Activated T-cell treated with anti-CD3 and anti-CD28 coated beads for 4 hours (primary cell): ENCODE measurements at regions not wholly inside any gene's neighbourhood (a gene's known extent, or its start where the extent isn't known, plus 50 kb on each side); places are given as distances from the start of the nearest gene placed in this dataset.
"Not testable (repeated sequence)": the region's sequence is repeated elsewhere in the genome, so short reads cannot be mapped to it uniquely, and the experiment has no call there.

Source experiments
- DNase-seq: peaks from one replicate; pipeline ENCODE4 v3.0.0-alpha.2; 2020

- not testable (repeated sequence) for DNase-seq
Observed at GRCh38 chr5:130294798-130295197, 390.5 kb downstream of the CHSY3 start.

GRCh38 chr5:130290219-130290618 lies 386.0 kb downstream of the CHSY3 start:
- no peak for DNase-seq

GRCh38 chr5:130289132-130290088 lies 385.1 kb downstream of the CHSY3 start:
- DNase-seq, result no peak

DNA sequence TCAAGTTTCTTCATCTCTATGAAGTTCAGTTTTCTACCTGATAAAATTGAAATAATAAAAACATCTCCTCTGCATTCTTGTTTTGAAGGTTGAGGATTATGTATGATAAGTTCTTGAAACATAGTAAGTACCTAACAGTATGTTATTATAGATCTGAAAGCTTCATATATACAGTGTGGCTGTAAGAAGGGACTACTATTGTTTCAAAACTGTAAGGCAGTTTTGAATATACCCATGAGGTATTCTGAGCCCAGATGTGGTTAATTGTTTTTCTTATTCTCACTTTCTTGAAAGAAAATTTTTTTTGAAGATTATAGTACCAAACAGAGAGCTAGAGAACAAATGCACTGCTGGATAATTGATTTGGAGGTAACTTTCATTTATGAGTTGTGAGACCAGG lies 383.2 kb downstream of the CHSY3 start:
- DNase-seq, result no peak

DNA sequence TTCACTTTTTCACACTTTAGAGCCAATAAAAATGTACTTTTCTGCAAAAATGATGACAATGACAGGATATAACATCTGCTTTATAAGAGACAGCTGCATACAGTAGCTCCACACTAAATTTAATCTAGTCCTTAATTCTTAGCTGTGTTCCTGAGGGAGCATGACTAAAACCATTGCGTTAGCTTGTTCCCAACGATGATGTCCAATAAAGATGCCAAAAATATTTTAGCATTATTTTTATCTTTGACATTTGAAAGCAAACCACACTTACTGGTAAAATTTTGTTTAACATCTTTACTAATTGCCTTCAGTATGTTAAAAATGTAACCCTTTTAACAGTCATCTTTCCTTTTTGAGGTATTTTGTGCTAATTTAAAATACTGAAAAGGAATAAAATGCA lies 382.7 kb downstream of the CHSY3 start:
- DNase-seq, result no peak

DNA sequence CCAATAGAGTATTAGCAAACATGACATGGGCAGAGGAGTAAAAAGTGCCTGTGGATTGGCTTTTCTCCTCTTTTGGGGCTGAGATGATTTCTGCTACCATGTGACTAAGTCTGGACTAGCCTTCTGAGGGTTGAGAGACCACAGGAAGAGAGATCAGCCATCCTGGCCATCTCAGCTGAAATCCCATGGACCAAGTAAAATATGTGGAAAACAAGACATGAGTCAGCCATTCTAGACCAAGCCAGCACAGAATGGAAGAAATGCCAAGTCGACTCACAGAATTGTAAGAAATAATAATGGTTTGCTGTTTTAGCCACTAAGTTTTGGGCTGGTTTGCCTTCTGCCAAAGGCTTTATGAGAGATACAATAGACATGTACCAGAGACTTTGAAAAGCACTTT lies 377.8 kb downstream of the CHSY3 start:
- no peak for DNase-seq

- no peak for DNase-seq
Observed at GRCh38 chr5:130280528-130281217, 376.4 kb downstream of the CHSY3 start.

GRCh38 chr5:130279386-130279785 lies 375.1 kb downstream of the CHSY3 start:
- no peak for DNase-seq

- DNase-seq, result no peak
Observed at GRCh38 chr5:130278136-130278535, 373.9 kb downstream of the CHSY3 start.

- DNase-seq, result no peak
Observed at GRCh38 chr5:130277522-130277921, 373.3 kb downstream of the CHSY3 start.

DNA sequence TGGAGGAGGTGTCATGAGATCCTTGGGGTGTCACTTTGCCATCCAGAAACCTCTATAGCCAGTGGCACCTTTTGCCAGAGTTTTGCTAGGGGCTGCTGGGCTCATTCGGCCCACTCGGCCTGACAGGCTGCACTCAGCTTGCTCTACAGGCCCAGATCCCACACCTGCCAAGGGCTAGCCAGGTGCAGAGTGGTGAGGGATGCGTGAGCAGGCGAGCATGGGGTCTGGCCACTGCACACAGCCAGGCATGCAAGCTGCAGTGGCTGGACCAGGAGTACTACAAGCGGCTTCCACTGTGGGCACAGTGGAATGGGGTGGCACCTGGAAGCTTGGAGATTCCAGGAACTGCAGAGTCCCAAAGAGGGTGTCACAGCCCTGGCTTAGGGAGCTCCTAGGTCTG lies 372.7 kb downstream of the CHSY3 start:
- DNase-seq, result no peak

DNA sequence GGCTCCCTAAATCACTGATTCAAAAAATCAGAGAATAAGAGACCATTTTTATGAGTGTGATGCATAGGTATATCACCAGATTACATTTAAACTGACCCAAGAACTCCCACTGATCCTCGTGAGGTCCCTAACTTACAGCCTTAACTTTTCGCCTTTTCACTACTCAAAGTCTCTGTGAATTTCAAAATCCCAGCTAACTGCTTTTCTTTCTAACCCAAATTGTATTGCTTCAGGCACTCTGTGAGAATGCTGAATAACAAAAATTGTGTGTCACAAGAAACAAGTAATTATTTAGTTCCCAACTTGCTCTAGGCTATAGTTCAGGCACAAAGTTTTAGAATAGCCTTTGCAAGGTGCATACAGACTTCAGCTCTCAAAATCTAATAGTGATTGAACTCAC lies 368.6 kb downstream of the CHSY3 start:
- DNase-seq, result no peak

GRCh38 chr5:130270786-130271185 lies 366.5 kb downstream of the CHSY3 start:
- DNase-seq, result no peak

DNA sequence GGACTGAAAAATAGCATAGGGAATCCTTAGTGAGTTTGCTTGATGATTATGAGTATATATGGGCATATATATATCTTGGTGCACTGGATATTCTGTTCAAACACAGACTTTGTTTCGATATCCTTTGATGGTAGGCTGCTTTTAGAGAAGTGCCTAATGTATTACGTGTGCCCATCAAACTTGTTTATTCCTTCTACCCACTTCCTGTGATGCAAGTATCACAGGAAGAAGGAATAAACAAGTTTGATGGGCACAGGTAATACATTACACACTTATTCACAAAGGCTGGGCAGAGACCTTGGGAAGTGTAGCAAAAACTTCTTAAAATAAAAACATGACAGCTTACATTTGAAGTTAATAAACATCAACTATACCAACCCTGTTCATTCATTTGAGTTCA lies 364.2 kb downstream of the CHSY3 start:
- no peak for DNase-seq

DNA sequence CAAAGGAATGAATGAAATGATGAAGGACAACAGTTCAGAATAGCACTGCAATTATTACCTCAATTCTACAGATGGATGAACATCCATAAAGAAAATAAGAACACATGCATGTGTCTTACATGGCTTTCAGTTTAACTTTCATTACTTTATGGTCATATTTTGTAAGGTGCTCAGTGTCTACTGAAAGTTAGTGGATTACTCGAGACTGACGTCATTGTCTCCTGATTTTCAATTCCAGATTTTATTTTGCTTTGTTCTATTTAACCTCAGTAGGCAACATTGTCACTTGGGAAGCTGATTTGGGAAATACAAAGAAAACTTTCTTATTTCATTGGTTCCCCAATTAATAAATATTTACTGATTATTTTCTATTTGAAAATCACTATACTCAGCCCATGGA lies 363.7 kb downstream of the CHSY3 start:
- DNase-seq, result no peak

DNA sequence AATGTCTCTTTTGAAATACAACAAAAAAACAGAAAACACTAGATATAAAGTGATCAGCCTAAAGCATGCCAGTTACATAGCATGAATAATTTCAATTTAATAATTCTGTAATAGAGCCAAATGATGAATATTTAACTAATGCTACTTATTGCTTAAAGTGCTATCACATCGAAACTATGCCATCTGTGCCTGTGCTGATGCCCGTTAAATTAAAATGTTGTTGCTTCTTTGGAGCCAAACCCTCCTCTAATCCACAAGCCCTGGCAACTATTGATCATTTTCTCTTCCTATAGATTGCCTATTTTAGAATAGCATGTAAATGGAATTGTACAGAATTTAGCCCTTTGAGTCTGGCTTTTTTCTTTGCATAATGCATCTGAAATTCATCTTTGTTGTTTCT lies 356.2 kb downstream of the CHSY3 start:
- DNase-seq, result no peak

GRCh38 chr5:130251931-130252330 lies 347.7 kb downstream of the CHSY3 start:
- DNase-seq, result no peak

GRCh38 chr5:130243641-130244040 lies 339.4 kb downstream of the CHSY3 start:
- DNase-seq, result no peak

DNA sequence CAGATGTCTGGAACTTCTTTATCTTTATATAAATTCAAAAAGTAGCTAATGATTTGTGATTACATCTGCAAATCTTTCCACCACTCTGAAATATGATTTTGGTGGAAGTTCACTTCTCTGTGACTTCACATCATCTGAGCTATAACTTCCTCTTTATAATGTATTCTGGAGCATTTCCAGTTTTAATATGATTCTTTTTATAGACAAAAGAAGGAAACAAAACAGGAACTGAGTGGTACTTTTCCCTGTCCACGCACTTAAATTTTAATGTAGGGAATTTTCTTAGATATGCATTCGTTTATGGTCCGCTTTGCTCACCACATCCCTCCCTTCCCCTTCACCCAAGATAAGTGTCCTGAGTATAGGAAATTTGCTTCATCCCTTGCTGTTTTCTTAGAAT lies 333.5 kb downstream of the CHSY3 start:
- no peak for DNase-seq
